ENCODE measurements at regions not wholly inside any gene's neighbourhood (a gene's known extent, or its start where the extent isn't known, plus 50 kb on each side); places are given as distances from the start of the nearest gene placed in this dataset.

DNA sequence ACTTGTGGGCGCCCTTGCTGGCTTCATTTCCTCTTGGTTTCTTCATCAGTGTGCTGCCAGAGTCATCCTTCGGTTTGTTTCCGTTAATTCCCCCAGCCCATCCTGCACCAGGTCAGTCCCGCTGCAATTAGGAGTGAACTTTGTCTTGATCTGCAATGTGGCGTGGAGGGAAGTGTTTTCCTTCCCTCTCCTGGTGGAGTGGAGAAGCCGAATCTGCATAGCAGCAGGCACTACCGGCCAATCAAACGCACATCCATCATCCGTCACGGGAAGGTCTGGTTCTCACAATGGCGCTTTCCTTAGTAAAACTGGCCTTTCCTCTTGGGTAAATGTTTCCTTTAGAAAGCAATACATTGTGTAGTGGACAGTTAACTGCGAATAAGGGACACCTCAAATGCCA is 337.5 kb downstream of the CXCL12 start:
- intact Hi-C loops (cut with DNase I), result no loop called here
- 77% methylated on average over 12 of the region's 12 CpGs for WGBS
- DNase-seq (ENCODE audit: low spot score), result no peak

DNA sequence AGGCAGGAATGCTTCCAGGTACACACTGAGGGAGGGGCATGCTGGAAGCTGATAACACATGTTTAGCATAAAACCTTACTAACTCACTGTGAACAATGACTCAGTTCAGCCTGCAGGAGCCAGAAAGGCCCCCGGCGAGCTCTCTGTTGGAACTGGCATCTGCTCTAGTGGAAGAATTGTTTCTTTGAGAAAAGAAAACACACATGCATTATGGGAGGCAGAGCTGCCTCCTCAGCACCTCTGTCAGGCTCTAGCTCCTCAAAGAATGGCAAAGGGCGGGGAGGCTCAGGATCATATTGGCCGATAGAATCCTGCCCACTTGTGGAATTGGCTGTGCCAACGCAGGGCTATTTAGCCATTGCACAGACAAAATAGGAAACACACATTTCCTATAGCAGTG is 338.3 kb downstream of the CXCL12 start:
- Histone ChIP-seq H3K27ac (no peak overlapping the region), H3K36me3 (no peaks in the 10 kb centered on the region), H3K4me1 (replicated peaks) (peaks cover 5% of the 10 kb centered on the region), H3K9me3 (no peaks in the 10 kb centered on the region), H3K27me3 (replicated peaks; ENCODE audit: insufficient read depth) (no peaks in the 10 kb centered on the region), H3K4me3 (no peak overlapping the region)
- intact Hi-C loops (cut with DNase I), result no loop called here
- TF ChIP-seq POLR2A (IDR thresholded peaks at IDR 0.05), result no peak
- TF ChIP-seq, protein P1, sequence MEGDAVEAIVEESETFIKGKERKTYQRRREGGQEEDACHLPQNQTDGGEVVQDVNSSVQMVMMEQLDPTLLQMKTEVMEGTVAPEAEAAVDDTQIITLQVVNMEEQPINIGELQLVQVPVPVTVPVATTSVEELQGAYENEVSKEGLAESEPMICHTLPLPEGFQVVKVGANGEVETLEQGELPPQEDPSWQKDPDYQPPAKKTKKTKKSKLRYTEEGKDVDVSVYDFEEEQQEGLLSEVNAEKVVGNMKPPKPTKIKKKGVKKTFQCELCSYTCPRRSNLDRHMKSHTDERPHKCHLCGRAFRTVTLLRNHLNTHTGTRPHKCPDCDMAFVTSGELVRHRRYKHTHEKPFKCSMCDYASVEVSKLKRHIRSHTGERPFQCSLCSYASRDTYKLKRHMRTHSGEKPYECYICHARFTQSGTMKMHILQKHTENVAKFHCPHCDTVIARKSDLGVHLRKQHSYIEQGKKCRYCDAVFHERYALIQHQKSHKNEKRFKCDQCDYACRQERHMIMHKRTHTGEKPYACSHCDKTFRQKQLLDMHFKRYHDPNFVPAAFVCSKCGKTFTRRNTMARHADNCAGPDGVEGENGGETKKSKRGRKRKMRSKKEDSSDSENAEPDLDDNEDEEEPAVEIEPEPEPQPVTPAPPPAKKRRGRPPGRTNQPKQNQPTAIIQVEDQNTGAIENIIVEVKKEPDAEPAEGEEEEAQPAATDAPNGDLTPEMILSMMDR (IDR thresholded peaks at IDR 0.05), result no peak
- no peak for DNase-seq (ENCODE audit: low spot score)
- WGBS, result 31% methylated on average over 5 of the region's 5 CpGs

More for the DNA sequence above, 337.5 kb downstream of the CXCL12 start:
- H3K27me3 ChIP-seq (replicated peaks; ENCODE audit: insufficient read depth), result no peaks in the 10 kb centered on the region
- TF ChIP-seq POLR2A (IDR thresholded peaks at IDR 0.05), result no peak
- TF ChIP-seq, protein P1 (IDR thresholded peaks at IDR 0.05), result no peak
- TF ChIP-seq POLR2AphosphoS5 (IDR thresholded peaks at IDR 0.05), result no peak
- H3K9me3 ChIP-seq, result no peaks in the 10 kb centered on the region
- no peak overlapping the region for H3K27ac ChIP-seq
- H3K4me1 ChIP-seq (replicated peaks), result peaks cover 5% of the 10 kb centered on the region
- no peaks in the 10 kb centered on the region for H3K36me3 ChIP-seq
- H3K4me3 ChIP-seq, result no peak overlapping the region

DNA sequence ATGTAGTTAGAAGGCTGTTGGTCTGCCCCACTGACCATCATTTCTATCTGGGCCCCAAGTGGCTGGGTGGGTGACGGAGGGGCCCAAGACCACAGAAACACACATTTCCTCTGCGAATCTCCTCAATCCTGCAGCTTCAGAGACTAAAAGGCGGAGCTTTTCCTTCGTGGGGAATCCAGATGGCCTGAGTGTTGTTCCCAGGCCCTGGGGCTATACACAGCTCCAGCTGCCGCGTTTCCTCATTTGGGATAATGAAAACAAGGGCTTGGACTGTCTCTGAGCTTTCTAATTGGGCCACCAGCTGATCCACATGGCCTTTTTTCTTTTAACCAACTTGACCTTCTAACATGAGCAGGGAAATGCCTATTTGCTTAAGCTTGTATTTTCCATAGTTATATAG is 339.9 kb downstream of the CXCL12 start:
- no peak overlapping the region for H3K27ac ChIP-seq
- no peaks in the 10 kb centered on the region for H3K36me3 ChIP-seq
- no peak for DNase-seq (ENCODE audit: low spot score)
- H3K27me3 ChIP-seq (replicated peaks; ENCODE audit: insufficient read depth), result no peaks in the 10 kb centered on the region
- TF ChIP-seq, protein P1 (IDR thresholded peaks at IDR 0.05), result no peak
- no peak overlapping the region for H3K4me3 ChIP-seq
- 65% methylated on average over 6 of the region's 6 CpGs for WGBS
- peaks cover 5% of the 10 kb centered on the region for H3K4me1 ChIP-seq (replicated peaks)
- no peaks in the 10 kb centered on the region for H3K9me3 ChIP-seq
- intact Hi-C loops (cut with DNase I), result no loop called here

DNA sequence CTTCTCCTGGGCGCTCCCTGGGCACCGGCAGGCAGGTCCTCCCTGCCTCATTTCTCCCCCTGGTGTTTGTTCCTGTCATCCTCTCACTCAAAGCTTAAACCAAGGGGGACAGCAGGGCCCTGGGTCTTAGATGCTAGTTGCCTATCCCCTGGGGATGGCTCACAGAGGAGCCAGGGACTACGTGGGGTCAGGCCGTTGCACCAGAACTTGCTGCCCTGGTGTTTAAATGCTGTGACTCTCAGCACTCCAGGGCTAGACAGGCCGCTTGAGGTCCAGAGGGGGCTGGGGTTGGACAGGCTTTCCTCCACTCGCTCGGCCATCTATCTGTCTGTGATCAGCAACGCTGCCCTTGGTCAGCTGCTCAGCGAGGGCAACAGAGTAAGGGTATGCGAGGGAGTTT is 340.3 kb downstream of the CXCL12 start:
- Histone ChIP-seq H3K27ac (no peak overlapping the region), H3K4me3 (no peak overlapping the region), H3K4me1 (replicated peaks) (peaks cover 5% of the 10 kb centered on the region), H3K9me3 (no peaks in the 10 kb centered on the region), H3K36me3 (no peaks in the 10 kb centered on the region), H3K27me3 (replicated peaks; ENCODE audit: insufficient read depth) (no peaks in the 10 kb centered on the region)
- intact Hi-C loops (cut with DNase I), result no loop called here
- TF ChIP-seq POLR2A (IDR thresholded peaks at IDR 0.05) (no peak), POLR2AphosphoS5 (IDR thresholded peaks at IDR 0.05) (no peak)
- TF ChIP-seq, protein P1 (IDR thresholded peaks at IDR 0.05), result no peak
- 91% methylated on average over 10 of the region's 10 CpGs for WGBS
- no peak for DNase-seq (ENCODE audit: low spot score)

DNA sequence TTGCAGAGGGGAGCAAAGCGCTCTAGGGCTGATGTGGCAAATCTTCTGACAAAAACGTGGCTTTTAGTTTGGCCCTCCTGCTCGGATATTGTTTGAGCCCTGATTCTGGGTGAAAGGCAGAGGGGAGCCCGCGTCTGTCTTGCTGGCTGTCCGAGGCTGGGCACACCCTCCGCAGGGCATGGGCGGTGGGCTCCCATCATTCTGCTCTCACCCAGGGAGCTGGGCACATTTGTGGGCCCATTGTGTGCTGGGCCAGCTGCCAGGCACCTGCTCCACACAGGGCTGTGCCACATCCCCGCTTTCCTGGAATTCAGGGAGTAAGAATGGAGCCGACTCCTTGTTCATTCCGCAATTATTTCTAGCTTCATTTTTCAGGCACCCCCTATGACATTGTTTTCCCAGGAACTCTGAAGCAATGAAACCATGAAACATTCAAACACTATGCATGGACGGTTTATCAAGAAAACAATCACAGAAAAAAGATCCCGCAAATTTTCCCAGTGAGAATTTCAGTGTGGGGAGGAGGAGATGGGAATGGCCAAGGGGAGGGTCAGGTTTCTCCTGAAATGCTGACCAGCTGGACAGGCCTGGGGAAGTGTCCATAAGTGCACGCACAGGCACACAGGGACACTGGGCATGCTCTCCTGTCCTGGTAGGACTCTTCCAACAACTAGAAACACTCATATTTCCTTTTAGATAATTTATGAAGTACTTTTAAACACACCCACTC is 341.1 kb downstream of the CXCL12 start:
- Histone ChIP-seq H3K27ac (no peak overlapping the region), H3K9me3 (no peaks in the 10 kb centered on the region), H3K4me1 (replicated peaks) (peaks cover 5% of the 10 kb centered on the region), H3K4me3 (no peak overlapping the region), H3K36me3 (no peaks in the 10 kb centered on the region), H3K27me3 (replicated peaks; ENCODE audit: insufficient read depth) (no peaks in the 10 kb centered on the region)
- TF ChIP-seq, protein P1 (IDR thresholded peaks at IDR 0.05), result no peak
- TF ChIP-seq POLR2AphosphoS5 (IDR thresholded peaks at IDR 0.05) (no peak), POLR2A (IDR thresholded peaks at IDR 0.05) (no peak)
- 89% methylated on average over 13 of the region's 14 CpGs for WGBS
- intact Hi-C loops (cut with DNase I), result no loop called here
- no peak for DNase-seq (ENCODE audit: low spot score)
